ENCODE measurements at regions not wholly inside any gene's neighbourhood (a gene's known extent, or its start where the extent isn't known, plus 50 kb on each side); places are given as distances from the start of the nearest gene placed in this dataset.

DNA sequence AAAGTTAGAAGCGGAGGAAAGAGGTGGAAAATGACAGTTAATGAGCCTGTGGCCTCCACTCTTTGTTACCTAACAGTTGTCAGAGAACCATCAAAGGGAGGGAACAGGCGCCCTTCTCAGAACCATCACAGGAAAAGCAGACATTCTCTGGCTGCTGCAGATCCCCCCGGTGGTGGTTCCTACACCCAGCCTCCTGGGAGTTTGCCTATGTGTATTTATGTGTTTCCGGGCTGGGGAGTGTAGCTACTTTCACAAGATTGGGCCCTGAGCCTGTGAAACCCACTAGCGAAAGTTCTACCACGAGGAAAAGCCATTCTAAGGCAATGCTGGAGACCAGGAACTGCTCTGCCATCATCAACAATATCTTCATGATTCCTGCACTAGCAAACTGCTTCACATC, 52.7 kb upstream of the BCOR start (continued):
- TF ChIP-seq, protein P1, sequence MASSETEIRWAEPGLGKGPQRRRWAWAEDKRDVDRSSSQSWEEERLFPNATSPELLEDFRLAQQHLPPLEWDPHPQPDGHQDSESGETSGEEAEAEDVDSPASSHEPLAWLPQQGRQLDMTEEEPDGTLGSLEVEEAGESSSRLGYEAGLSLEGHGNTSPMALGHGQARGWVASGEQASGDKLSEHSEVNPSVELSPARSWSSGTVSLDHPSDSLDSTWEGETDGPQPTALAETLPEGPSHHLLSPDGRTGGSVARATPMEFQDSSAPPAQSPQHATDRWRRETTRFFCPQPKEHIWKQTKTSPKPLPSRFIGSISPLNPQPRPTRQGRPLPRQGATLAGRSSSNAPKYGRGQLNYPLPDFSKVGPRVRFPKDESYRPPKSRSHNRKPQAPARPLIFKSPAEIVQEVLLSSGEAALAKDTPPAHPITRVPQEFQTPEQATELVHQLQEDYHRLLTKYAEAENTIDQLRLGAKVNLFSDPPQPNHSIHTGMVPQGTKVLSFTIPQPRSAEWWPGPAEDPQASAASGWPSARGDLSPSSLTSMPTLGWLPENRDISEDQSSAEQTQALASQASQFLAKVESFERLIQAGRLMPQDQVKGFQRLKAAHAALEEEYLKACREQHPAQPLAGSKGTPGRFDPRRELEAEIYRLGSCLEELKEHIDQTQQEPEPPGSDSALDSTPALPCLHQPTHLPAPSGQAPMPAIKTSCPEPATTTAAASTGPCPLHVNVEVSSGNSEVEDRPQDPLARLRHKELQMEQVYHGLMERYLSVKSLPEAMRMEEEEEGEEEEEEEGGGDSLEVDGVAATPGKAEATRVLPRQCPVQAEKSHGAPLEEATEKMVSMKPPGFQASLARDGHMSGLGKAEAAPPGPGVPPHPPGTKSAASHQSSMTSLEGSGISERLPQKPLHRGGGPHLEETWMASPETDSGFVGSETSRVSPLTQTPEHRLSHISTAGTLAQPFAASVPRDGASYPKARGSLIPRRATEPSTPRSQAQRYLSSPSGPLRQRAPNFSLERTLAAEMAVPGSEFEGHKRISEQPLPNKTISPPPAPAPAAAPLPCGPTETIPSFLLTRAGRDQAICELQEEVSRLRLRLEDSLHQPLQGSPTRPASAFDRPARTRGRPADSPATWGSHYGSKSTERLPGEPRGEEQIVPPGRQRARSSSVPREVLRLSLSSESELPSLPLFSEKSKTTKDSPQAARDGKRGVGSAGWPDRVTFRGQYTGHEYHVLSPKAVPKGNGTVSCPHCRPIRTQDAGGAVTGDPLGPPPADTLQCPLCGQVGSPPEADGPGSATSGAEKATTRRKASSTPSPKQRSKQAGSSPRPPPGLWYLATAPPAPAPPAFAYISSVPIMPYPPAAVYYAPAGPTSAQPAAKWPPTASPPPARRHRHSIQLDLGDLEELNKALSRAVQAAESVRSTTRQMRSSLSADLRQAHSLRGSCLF (CRISPR knock-in tag; IDR thresholded peaks at IDR 0.05; ENCODE audit: borderline replicate concordance) = no peak
- TF ChIP-seq BRCA1 (CRISPR knock-in tag; IDR thresholded peaks at IDR 0.05) = no peak
- no peak for TF ChIP-seq ZNF577 (CRISPR knock-in tag; IDR thresholded peaks at IDR 0.05; ENCODE audit: borderline replicate concordance, low read depth)
- TF ChIP-seq ZNF446 (CRISPR knock-in tag; IDR thresholded peaks at IDR 0.05) = no peak
- no peak for TF ChIP-seq ZKSCAN8 (CRISPR knock-in tag; IDR thresholded peaks at IDR 0.05; ENCODE audit: borderline replicate concordance)
- no peak for TF ChIP-seq ZNF546 (CRISPR knock-in tag; conservative IDR thresholded peaks at IDR 0.05)

DNA sequence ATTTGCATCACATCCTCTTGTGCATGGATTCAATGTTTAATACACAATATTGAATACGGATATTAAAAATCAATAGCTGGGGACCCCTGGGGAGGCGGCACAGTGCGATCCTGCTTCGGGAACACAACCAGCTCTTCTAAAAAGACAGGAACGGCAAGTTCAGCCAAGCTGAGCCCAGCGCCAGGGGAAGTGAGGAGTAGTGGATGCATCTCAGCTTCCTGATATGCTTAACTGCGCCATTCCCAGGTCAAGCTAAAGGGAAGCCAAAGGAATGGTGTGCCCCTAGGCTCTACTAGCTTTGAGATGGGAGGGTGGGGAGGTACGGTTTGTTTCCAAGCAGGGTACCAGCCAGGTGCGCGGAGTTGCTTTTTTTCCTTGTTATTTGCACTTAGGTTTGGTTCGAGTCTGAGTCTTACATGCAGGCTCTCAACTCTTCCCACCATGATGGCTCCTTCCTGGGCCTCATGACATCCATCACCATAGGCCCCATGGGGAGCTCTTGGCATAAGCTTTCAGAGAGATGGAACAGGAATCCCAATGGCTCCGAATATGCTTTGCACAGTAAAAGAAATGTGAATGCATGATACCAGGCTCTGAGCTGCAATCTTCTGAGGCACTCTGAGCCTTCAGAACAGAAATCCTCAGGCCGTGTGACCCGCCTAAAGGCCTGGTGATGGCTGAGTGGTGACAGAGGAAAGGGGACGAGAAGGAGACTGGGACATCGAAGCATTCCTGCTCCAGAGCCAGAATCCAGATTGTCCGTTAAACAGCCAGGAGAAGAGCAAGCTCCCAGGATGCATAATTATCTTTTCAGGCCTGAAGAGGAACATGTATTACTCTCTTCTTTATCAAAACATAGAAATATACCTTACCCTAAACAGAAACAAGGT, 51.8 kb upstream of the BCOR start:
- POLR2A ChIA-PET = interaction anchor here (0.8 kb wide), 1 partner anchor 51 kb away, joined by 4 read pairs; no protein-coding TSS in a partner anchor
- CTCF ChIA-PET (ENCODE audit: low intra/inter-chr PET ratio, low total read pairs) = no interaction called here
- H3K27me3 ChIP-seq (ENCODE audit: control insufficient read depth in 1 of 2, insufficient read depth in 2 of 2, low read length in 2 of 2) = no peaks in the 10 kb centered on the region
- H3K79me2 ChIP-seq (ENCODE audit: insufficient read depth, low read length) = peaks cover 12% of the 10 kb centered on the region
- ATAC-seq (no peak), FAIRE-seq (no peak), DNase-seq (ENCODE audit: low spot score) (no peak)
- no peak overlapping the region for H3K4me3 ChIP-seq (replicated peaks in 1 of 3; ENCODE audit: insufficient read depth in 1 of 3, low read depth in 2 of 3, low read length in 3 of 3)
- H2AFZ ChIP-seq (ENCODE audit: low read length) = no peak overlapping the region
- H3K4me2 ChIP-seq (ENCODE audit: low read depth, low read length) = no peak overlapping the region
- no peak for TF ChIP-seq MAFF (IDR thresholded peaks at IDR 0.05; ENCODE audit: low read depth, low read length)
- no peak for TF ChIP-seq ZBTB7B (CRISPR knock-in tag; IDR thresholded peaks at IDR 0.05)
- no peak for TF ChIP-seq ZNF772 (CRISPR knock-in tag; IDR thresholded peaks at IDR 0.05)
- no peak for TF ChIP-seq POLR2A (IDR thresholded peaks at IDR 0.05; ENCODE audit: insufficient read depth in 1 of 2, low read depth in 2 of 2, low read length in 2 of 2)
- no peak for TF ChIP-seq ZNF275 (CRISPR knock-in tag; IDR thresholded peaks at IDR 0.05; ENCODE audit: borderline replicate concordance)
- TF ChIP-seq NFE2 (CRISPR knock-in tag; IDR thresholded peaks at IDR 0.05) = no peak
- no peak for TF ChIP-seq POGK (CRISPR knock-in tag; conservative IDR thresholded peaks at IDR 0.05)
- TF ChIP-seq FOXC1 (CRISPR knock-in tag; IDR thresholded peaks at IDR 0.05; ENCODE audit: borderline replicate concordance) = no peak
- no TSS peak for BruUV-seq (replicated peaks)
- no peaks in the 10 kb centered on the region for H3K36me3 ChIP-seq (replicated peaks in 1 of 2; ENCODE audit: control insufficient read depth in 1 of 2, insufficient read depth in 2 of 2, low read length in 2 of 2)
- in situ Hi-C loops (cut with HindIII; ENCODE audit: extremely low pct_ligation_motif_present, low pct_unique_long_range_greater_than_20kb) (loop anchor here (5.0 kb wide), 2 partner anchors 42 to 137 kb away; no protein-coding TSS in a partner anchor), intact Hi-C loops (cut with micrococcal nuclease; ENCODE audit: unreplicated experiment) (no loop called here)
- H4K20me1 ChIP-seq (ENCODE audit: insufficient read depth, low read length) = no peaks in the 10 kb centered on the region
- peaks cover 48% of the 10 kb centered on the region for H3K4me1 ChIP-seq (ENCODE audit: insufficient read depth, low read length)
- H3K27ac ChIP-seq (ENCODE audit: extremely low read length, insufficient read depth, low read length) = no peak overlapping the region
- H3K9ac ChIP-seq (ENCODE audit: insufficient read depth, low read depth, low read length) = no peak overlapping the region
- H3K9me3 ChIP-seq (ENCODE audit: low read length) = no peaks in the 10 kb centered on the region
- 94% methylated on average over 11 of the region's 17 CpGs for WGBS (ENCODE audit: low lambda C conversion rate)

All from HepG2 (cell line).